H1 (cell line): ENCODE measurements at regions not wholly inside any gene's neighbourhood (a gene's known extent, or its start where the extent isn't known, plus 50 kb on each side); places are given as distances from the start of the nearest gene placed in this dataset.
"Not testable (repeated sequence)": the region's sequence is repeated elsewhere in the genome, so short reads cannot be mapped to it uniquely, and the experiment has no call there.

Experiments used
- CTCF ChIA-PET: fragments of 300-600 bp; sonication (Branson Sonifier 250); formaldehyde crosslinking; loops from one replicate; lab custom pipeline; 2021; ENCODE audit not compliant: partially characterized antibody; lab: Charles Lee
- POLR2A ChIA-PET: fragments of 300-600 bp; sonication (Branson Sonifier 250); formaldehyde crosslinking; loops from one replicate; lab custom pipeline; 2021; ENCODE audit warnings: inconsistent platforms; ENCODE audit not compliant: partially characterized antibody; lab: Charles Lee
- DNase-seq, 2 experiments: peaks; one replicate each; pipeline versions ENCODE4 v3.0.0 to v3.0.0-alpha.2; 2010 to 2022; ENCODE audit warnings: low spot score in 2 of 2, low read depth in 1 of 2, mixed read lengths in 1 of 2
- FAIRE-seq: peaks from 2 replicates; lab custom pipeline; 2011; peaks lifted over from hg19 to GRCh38; lab: Jason Lieb, UNC
- H2AFZ ChIP-seq: 2 replicates; pipeline ENCODE4 v1.8.1; 2012; ENCODE audit warnings: low read length, inconsistent platforms
- H2AK5ac ChIP-seq: 2 replicates; pipeline ENCODE4 v1.6.1; 2013; ENCODE audit warnings: low read depth, low read length
- H2BK120ac ChIP-seq: replicated peaks from 2 replicates; pipeline ENCODE3; 2013; ENCODE audit warnings: low read depth, low read length, inconsistent platforms
- H2BK12ac ChIP-seq: 2 replicates; pipeline ENCODE4 v1.6.1; 2013; ENCODE audit warnings: low read depth, low read length
- H2BK15ac ChIP-seq: 2 replicates; pipeline ENCODE4 v1.6.1; 2013; ENCODE audit warnings: low read length
- H2BK20ac ChIP-seq: 2 replicates; pipeline ENCODE4 v1.6.1; 2013; ENCODE audit warnings: low read length
- H2BK5ac ChIP-seq: 2 replicates; pipeline ENCODE4 v1.6.1; 2013; ENCODE audit warnings: low read depth, low read length
- H3K14ac ChIP-seq: 2 replicates; pipeline ENCODE4 v1.6.1; 2013; ENCODE audit warnings: inconsistent platforms; ENCODE audit not compliant: insufficient read length
- H3K18ac ChIP-seq: 2 replicates; pipeline ENCODE4 v1.6.1; 2013; ENCODE audit warnings: low read length; ENCODE audit errors: extremely low read depth
- H3K23ac ChIP-seq: 2 replicates; pipeline ENCODE4 v1.6.1; 2013; ENCODE audit warnings: inconsistent platforms; ENCODE audit not compliant: insufficient read length
- H3K23me2 ChIP-seq: 2 replicates; pipeline ENCODE4 v1.6.1; 2013; ENCODE audit warnings: low read depth, low read length
- H3K27ac ChIP-seq: 2 replicates; pipeline ENCODE4 v1.6.1; 2011; ENCODE audit warnings: low read depth, low read length, inconsistent platforms
- H3K27me3 ChIP-seq, 4 experiments: replicated peaks in 1 of 4; 1 replicate in 1 of 4; 2 replicates in 3 of 4; pipeline versions ENCODE4 v1.6.1 to v1.8.1; 2011 to 2013; ENCODE audit warnings: low read length in 3 of 4, mild to moderate bottlenecking in 3 of 4, inconsistent platforms in 2 of 4, mixed read lengths in 2 of 4, moderate library complexity in 1 of 4; ENCODE audit not compliant: control insufficient read depth in 3 of 4, insufficient read depth in 3 of 4; ENCODE audit errors: extremely low read depth in 1 of 4
- H3K36me3 ChIP-seq, 4 experiments: 2 replicates each; pipeline versions ENCODE4 v1.6.1 to v1.8.1; 2011 to 2013; ENCODE audit warnings: mild to moderate bottlenecking in 4 of 4, low read length in 3 of 4, moderate library complexity in 2 of 4, control low read depth in 1 of 4, inconsistent platforms in 1 of 4; ENCODE audit not compliant: insufficient read depth in 4 of 4, control insufficient read depth in 2 of 4
- H3K4ac ChIP-seq: replicated peaks from 2 replicates; pipeline ENCODE3; 2013; ENCODE audit warnings: low read length, low read depth, mixed read lengths, inconsistent platforms; ENCODE audit not compliant: insufficient read length
- H3K4me1 ChIP-seq, 4 experiments: replicated peaks in 1 of 4; 1 replicate in 1 of 4; 2 replicates in 3 of 4; pipeline versions ENCODE4 v1.6.1 to v1.8.1; 2011 to 2013; ENCODE audit warnings: low read length in 3 of 4, inconsistent platforms in 2 of 4, mixed read lengths in 1 of 4; ENCODE audit not compliant: insufficient read depth in 4 of 4, control insufficient read depth in 3 of 4
- H3K4me2 ChIP-seq, 2 experiments: 2 replicates each; pipeline versions ENCODE4 v1.6.1 to v1.8.1; 2011 to 2013; ENCODE audit warnings: low read depth in 2 of 2, low read length in 2 of 2, control low read depth in 1 of 2, inconsistent platforms in 1 of 2, mild to moderate bottlenecking in 1 of 2; ENCODE audit not compliant: insufficient read depth in 1 of 2
- H3K4me3 ChIP-seq, 4 experiments: fragments of 200-600, 300-600 bp in 1 of 4; sonication (generic), shearing (Covaris generic), sonication (Bioruptor Twin) in 1 of 4; 2 replicates each; pipeline versions ENCODE4 v1.5.1 to v1.8.1; 2011 to 2016; ENCODE audit warnings: low read length in 4 of 4, low read depth in 3 of 4, control low read depth in 2 of 4, inconsistent platforms in 2 of 4, mild to moderate bottlenecking in 2 of 4, mixed read lengths in 1 of 4, moderate library complexity in 1 of 4; ENCODE audit not compliant: insufficient read depth in 2 of 4; ENCODE audit errors: extremely low read depth in 1 of 4
- H3K56ac ChIP-seq: replicated peaks from 2 replicates; pipeline ENCODE3; 2013; ENCODE audit warnings: low read depth, mild to moderate bottlenecking, mixed read lengths, low read length, inconsistent platforms; ENCODE audit not compliant: insufficient read length
- H3K79me1 ChIP-seq: 2 replicates; pipeline ENCODE4 v1.6.1; 2013; ENCODE audit warnings: low read depth, low read length, control low read depth
- H3K79me2 ChIP-seq, 2 experiments: 2 replicates each; pipeline versions ENCODE4 v1.6.1 to v1.8.1; 2012 to 2013; ENCODE audit warnings: low read length in 2 of 2, mild to moderate bottlenecking in 2 of 2, inconsistent platforms in 1 of 2; ENCODE audit not compliant: insufficient read depth in 2 of 2, control insufficient read depth in 1 of 2
- H3K9ac ChIP-seq, 4 experiments: replicated peaks in 1 of 4; 1 replicate in 1 of 4; 2 replicates in 3 of 4; pipeline versions ENCODE4 v1.6.1 to v1.8.1; 2011 to 2013; ENCODE audit warnings: low read depth in 3 of 4, low read length in 3 of 4, control low read depth in 2 of 4, mild to moderate bottlenecking in 2 of 4, moderate library complexity in 2 of 4, inconsistent platforms in 1 of 4; ENCODE audit errors: extremely low read depth in 1 of 4
- H3K9me3 ChIP-seq, 2 experiments: 2 replicates each; pipeline versions ENCODE4 v1.6.1 to v1.8.1; 2012 to 2013; ENCODE audit warnings: mild to moderate bottlenecking in 2 of 2, moderate library complexity in 2 of 2, control low read depth in 1 of 2, inconsistent platforms in 1 of 2, low read depth in 1 of 2, low read length in 1 of 2, mixed read lengths in 1 of 2; ENCODE audit not compliant: insufficient read depth in 2 of 2
- H4K20me1 ChIP-seq, 2 experiments: replicated peaks in 1 of 2; 2 replicates each; pipeline versions ENCODE3 to v1.8.1; 2011 to 2013; ENCODE audit warnings: inconsistent platforms in 2 of 2, low read length in 2 of 2, mild to moderate bottlenecking in 1 of 2; ENCODE audit not compliant: insufficient read depth in 2 of 2, control insufficient read depth in 1 of 2
- H4K5ac ChIP-seq: 2 replicates; pipeline ENCODE4 v1.6.1; 2013; ENCODE audit warnings: low read length, low read depth, mixed read lengths, inconsistent platforms; ENCODE audit not compliant: insufficient read length
- H4K8ac ChIP-seq: 2 replicates; pipeline ENCODE4 v1.8.0; 2013; ENCODE audit warnings: mild to moderate bottlenecking, moderate library complexity, low read length, inconsistent platforms; ENCODE audit not compliant: insufficient read depth; ENCODE audit errors: extremely low read depth
- H4K91ac ChIP-seq: replicated peaks from 2 replicates; pipeline ENCODE3; 2013; ENCODE audit warnings: low read length, mixed read lengths, inconsistent platforms; ENCODE audit not compliant: insufficient read length
- WGBS, 2 experiments: shearing (Covaris generic) in 1 of 2; methylation state at CpG; one replicate each; pipeline versions ENCODE4 v1.1.6 to v1.1.7; 2013 to 2015; ENCODE audit warnings: low lambda C conversion rate in 2 of 2, mixed read lengths in 2 of 2, inconsistent platforms in 1 of 2, low coverage in 1 of 2, missing lambda C conversion rate in 1 of 2; ENCODE audit not compliant: insufficient replicate concordance in 2 of 2, insufficient coverage in 1 of 2, insufficient read length in 1 of 2; ENCODE audit errors: extremely low coverage in 1 of 2, missing lambda C conversion rate in 1 of 2; 5-methylcytosine and 5-hydroxymethylcytosine counted together

- H2BK20ac ChIP-seq, H3K23me2 ChIP-seq, H3K9ac ChIP-seq, H4K20me1 ChIP-seq, H3K56ac ChIP-seq, H3K4me1 ChIP-seq, CTCF ChIA-PET, H3K27me3 ChIP-seq, FAIRE-seq, H2AFZ ChIP-seq, POLR2A ChIA-PET, H4K91ac ChIP-seq, H3K14ac ChIP-seq, H3K27ac ChIP-seq, H3K79me1 ChIP-seq, H2BK5ac ChIP-seq, H4K5ac ChIP-seq, H3K79me2 ChIP-seq, H2BK15ac ChIP-seq, H3K4me3 ChIP-seq, H2AK5ac ChIP-seq, H3K4ac ChIP-seq, H2BK120ac ChIP-seq, H3K18ac ChIP-seq, H4K8ac ChIP-seq, H3K9me3 ChIP-seq, H3K36me3 ChIP-seq, H3K4me2 ChIP-seq, DNase-seq, H3K23ac ChIP-seq, H2BK12ac ChIP-seq: not testable (repeated sequence)
- WGBS, 2 experiments = 100% methylated on average over 1 of the region's 11 CpGs; no CpG with 5 or more reads in 1 of the 2 experiments
Measured at GRCh38 chr9:61386035-61386815, 196.4 kb downstream of the SPATA31A7 start.

GRCh38 chr9:61386816-61387102, 196.9 kb downstream of the SPATA31A7 start:
- H3K4me2 ChIP-seq = not testable (repeated sequence)

More at GRCh38 chr9:61386816-61387102, 196.9 kb downstream of the SPATA31A7 start:
- H2BK15ac ChIP-seq, H3K9ac ChIP-seq, H3K23ac ChIP-seq, H2BK5ac ChIP-seq, H3K9me3 ChIP-seq, H2BK120ac ChIP-seq, H3K36me3 ChIP-seq, CTCF ChIA-PET, H2AK5ac ChIP-seq, H3K4me3 ChIP-seq, H3K4ac ChIP-seq, FAIRE-seq, H4K91ac ChIP-seq, H3K79me1 ChIP-seq, H4K20me1 ChIP-seq, H2BK12ac ChIP-seq, H2BK20ac ChIP-seq, H4K5ac ChIP-seq, H3K4me1 ChIP-seq, POLR2A ChIA-PET, H3K18ac ChIP-seq, H3K27ac ChIP-seq, H2AFZ ChIP-seq, H3K56ac ChIP-seq, DNase-seq, H4K8ac ChIP-seq, H3K79me2 ChIP-seq, H3K23me2 ChIP-seq, H3K14ac ChIP-seq, H3K27me3 ChIP-seq: not testable (repeated sequence)
